WTC11 (cell line): ENCODE measurements at regions not wholly inside any gene's neighbourhood (a gene's known extent, or its start where the extent isn't known, plus 50 kb on each side); places are given as distances from the start of the nearest gene placed in this dataset.

Experiments
- ATAC-seq: fragments of 200-7000 bp; cut with Tn5 transposase; 2 replicates; pipeline ENCODE4 v1.10.0; 2021; ENCODE audit warnings: mild to moderate bottlenecking, moderate library complexity
- CTCF ChIA-PET: fragments of 300-600 bp; sonication (Branson Sonifier 250); formaldehyde crosslinking; loops from one replicate; lab custom pipeline; 2021; ENCODE audit warnings: antibody characterized with exemption; lab: Charles Lee
- POLR2A ChIA-PET: fragments of 350-600 bp; sonication (Branson Sonifier 250); formaldehyde crosslinking; loops from one replicate; lab custom pipeline; 2021; ENCODE audit warnings: antibody characterized with exemption; lab: Charles Lee
- DNase-seq: peaks from one replicate; pipeline ENCODE4 v3.0.0; 2021; ENCODE audit warnings: low spot score
- H3K27ac Mint-ChIP-seq: 2 replicates; pipeline ENCODE4 v1.8.0; 2021; ENCODE audit warnings: mixed read lengths
- H3K27me3 Mint-ChIP-seq: 2 replicates; pipeline ENCODE4 v1.8.0; 2021; ENCODE audit warnings: low read depth, mild to moderate bottlenecking, moderate library complexity, mixed read lengths
- H3K36me3 Mint-ChIP-seq: 2 replicates; pipeline ENCODE4 v1.8.0; 2021; ENCODE audit warnings: mixed read lengths
- H3K4me1 Mint-ChIP-seq: 2 replicates; pipeline ENCODE4 v1.8.0; 2022; ENCODE audit warnings: mixed read lengths
- H3K4me3 Mint-ChIP-seq: 2 replicates; pipeline ENCODE4 v1.8.0; 2021; ENCODE audit warnings: mild to moderate bottlenecking, moderate library complexity, mixed read lengths
- H3K9me3 Mint-ChIP-seq: 2 replicates; pipeline ENCODE4 v1.8.0; 2021; ENCODE audit warnings: mixed read lengths
- AFF4 ChIP-seq: sonication (generic); formaldehyde crosslinking; IDR thresholded peaks from 2 replicates; pipeline ENCODE4 v1.8.1; 2023; ENCODE audit warnings: mild to moderate bottlenecking, missing genetic modification reagents, borderline replicate concordance
- AR ChIP-seq: fragments of 250-450 bp; sonication (Bioruptor Pico); IDR thresholded peaks from 2 replicates; pipeline ENCODE4 v1.9.0; 2021; ENCODE audit warnings: mild to moderate bottlenecking
- ATF2 ChIP-seq: sonication (generic); formaldehyde crosslinking; IDR thresholded peaks from 2 replicates; pipeline ENCODE4 v1.8.1; 2022; ENCODE audit warnings: low read depth, missing genetic modification reagents, borderline replicate concordance
- CREM ChIP-seq: sonication (generic); formaldehyde crosslinking; IDR thresholded peaks from 2 replicates; pipeline ENCODE4 v1.8.1; 2022; ENCODE audit warnings: mild to moderate bottlenecking, missing genetic modification reagents, moderate library complexity
- ESRRA ChIP-seq: sonication (generic); formaldehyde crosslinking; IDR thresholded peaks from 2 replicates; pipeline ENCODE4 v1.8.1; 2022; ENCODE audit warnings: mild to moderate bottlenecking, missing genetic modification reagents, borderline replicate concordance
- ETV6 ChIP-seq: sonication (generic); formaldehyde crosslinking; IDR thresholded peaks from 2 replicates; pipeline ENCODE4 v1.8.1; 2022; ENCODE audit warnings: mild to moderate bottlenecking, missing genetic modification reagents
- FOXJ3 ChIP-seq: sonication (generic); formaldehyde crosslinking; IDR thresholded peaks from 2 replicates; pipeline ENCODE4 v1.9.0; 2021; ENCODE audit warnings: missing genetic modification reagents, mild to moderate bottlenecking, borderline replicate concordance
- FOXP4 ChIP-seq: sonication (generic); formaldehyde crosslinking; IDR thresholded peaks from 2 replicates; pipeline ENCODE4 v1.8.0; 2022; ENCODE audit warnings: mild to moderate bottlenecking, missing genetic modification reagents
- GTF2I ChIP-seq: fragments of 250-450 bp; sonication (Bioruptor Pico); conservative IDR thresholded peaks from 2 replicates; pipeline ENCODE4 v1.4.0; 2021; ENCODE audit warnings: mild to moderate bottlenecking
- IRF1 ChIP-seq: sonication (generic); formaldehyde crosslinking; IDR thresholded peaks from 2 replicates; pipeline ENCODE4 v1.8.0; 2023; ENCODE audit warnings: missing genetic modification reagents
- IRF2 ChIP-seq: sonication (generic); formaldehyde crosslinking; IDR thresholded peaks from 2 replicates; pipeline ENCODE4 v1.8.0; 2022; ENCODE audit warnings: low read depth, missing genetic modification reagents, borderline replicate concordance
- JUN ChIP-seq: sonication (generic); formaldehyde crosslinking; IDR thresholded peaks from 2 replicates; pipeline ENCODE4 v1.8.0; 2023; ENCODE audit warnings: mild to moderate bottlenecking, missing genetic modification reagents
- SMAD3 ChIP-seq: sonication (generic); formaldehyde crosslinking; IDR thresholded peaks from 2 replicates; pipeline ENCODE4 v1.8.0; 2022; ENCODE audit warnings: missing genetic modification reagents, mild to moderate bottlenecking, borderline replicate concordance
- USF2 ChIP-seq: sonication (generic); formaldehyde crosslinking; IDR thresholded peaks from 2 replicates; pipeline ENCODE4 v1.8.1; 2023; ENCODE audit warnings: mild to moderate bottlenecking, missing genetic modification reagents, moderate library complexity
- ZNF232 ChIP-seq: sonication (generic); formaldehyde crosslinking; IDR thresholded peaks from 2 replicates; pipeline ENCODE4 v1.8.0; 2022; ENCODE audit warnings: mild to moderate bottlenecking, missing genetic modification reagents
- ZNF281 ChIP-seq: sonication (generic); formaldehyde crosslinking; IDR thresholded peaks from 2 replicates; pipeline ENCODE4 v1.8.0; 2023; ENCODE audit warnings: mild to moderate bottlenecking, missing genetic modification reagents
- ZNF423 ChIP-seq: fragments of 250-450 bp; sonication (Bioruptor Pico); IDR thresholded peaks from 2 replicates; pipeline ENCODE4 v2.1.2; 2022; ENCODE audit warnings: mild to moderate bottlenecking, moderate library complexity

- ChIA-PET CTCF (no interaction called here), POLR2A (no interaction called here)
- H3K4me1 Mint-ChIP-seq, result peaks cover 15% of the 10 kb centered on the region
- H3K27me3 Mint-ChIP-seq, result no peaks in the 10 kb centered on the region; the same call in 1 of the 2 replicates
- ATAC-seq, result no peak
- peaks cover 59% of the 10 kb centered on the region for H3K9me3 Mint-ChIP-seq
- no peak for DNase-seq
- no peak for TF ChIP-seq AR
- TF ChIP-seq GTF2I (CRISPR knock-in tag), result peak; percentile 70
- TF ChIP-seq USF2 (CRISPR knock-in tag), result no peak
- TF ChIP-seq CREM (CRISPR knock-in tag), result no peak
- no peak for TF ChIP-seq SMAD3
- no peak for TF ChIP-seq ZNF232 (CRISPR knock-in tag)
- no peak for TF ChIP-seq IRF2 (CRISPR knock-in tag)
- no peak overlapping the region for H3K4me3 Mint-ChIP-seq
- H3K27ac Mint-ChIP-seq, result no peak overlapping the region
- peaks cover 25% of the 10 kb centered on the region for H3K36me3 Mint-ChIP-seq
Measured at GRCh38 chr16:73636196-73636595, 588.3 kb upstream of the ZFHX3 start.

- ChIA-PET CTCF (no interaction called here), POLR2A (no interaction called here)
- Mint-ChIP-seq H3K36me3 (no peaks in the 10 kb centered on the region), H3K4me1 (no peaks in the 10 kb centered on the region), H3K27ac (no peak overlapping the region), H3K4me3 (no peak overlapping the region), H3K9me3 (peaks cover 13% of the 10 kb centered on the region), H3K27me3 (no peaks in the 10 kb centered on the region)
- no peak for ATAC-seq
- TF ChIP-seq FOXP4 (CRISPR knock-in tag), result no peak
- TF ChIP-seq AFF4 (CRISPR knock-in tag), result no peak
- no peak for TF ChIP-seq ESRRA
- no peak for TF ChIP-seq IRF1 (CRISPR knock-in tag)
- TF ChIP-seq FOXJ3 (CRISPR knock-in tag), result no peak
- no peak for TF ChIP-seq ZNF423 (CRISPR knock-in tag)
- no peak for TF ChIP-seq ZNF281
- TF ChIP-seq ATF2, result no peak
- no peak for TF ChIP-seq ETV6 (CRISPR knock-in tag)
- no peak for TF ChIP-seq JUN (CRISPR knock-in tag)
- no peak for DNase-seq
Measured at GRCh38 chr16:73629011-73629410, 581.1 kb upstream of the ZFHX3 start.
